A673 (cell line): ENCODE measurements at regions not wholly inside any gene's neighbourhood (a gene's known extent, or its start where the extent isn't known, plus 50 kb on each side); places are given as distances from the start of the nearest gene placed in this dataset.
A peak's percentile ranks its signal among the peaks of the same experiment; 100 is the strongest.

Source experiments
- BruUV-seq: library from RNA; stranded (reverse); fragments of 400-500 nt; replicated peaks from 2 replicates; lab custom pipeline; 2021; lab: Mats Ljungman, UMichigan
- CTCF ChIA-PET: fragments of 300-600 bp; sonication (Branson Sonifier 250); formaldehyde crosslinking; loops from one replicate; lab custom pipeline; 2022; ENCODE audit warnings: antibody characterized with exemption; lab: Charles Lee
- POLR2A ChIA-PET: fragments of 300-600 bp; sonication (Branson Sonifier 250); formaldehyde crosslinking; loops from one replicate; lab custom pipeline; 2022; ENCODE audit warnings: antibody characterized with exemption; ENCODE audit not compliant: low non-redundant PET; lab: Charles Lee
- DNase-seq: peaks from one replicate; pipeline ENCODE4 v3.0.0-alpha.2; 2015; ENCODE audit warnings: low spot score
- H3K27ac ChIP-seq: fragments of 200-600 bp; sonication (generic); 2 replicates; pipeline ENCODE4 v1.5.1; 2016; ENCODE audit warnings: mixed run types, low read depth, mild to moderate bottlenecking, mixed read lengths, antibody characterized with exemption, low read length; ENCODE audit not compliant: poor library complexity, severe bottlenecking
- H3K27me3 ChIP-seq: fragments of 200-600 bp; sonication (generic); replicated peaks from 2 replicates; pipeline ENCODE4 v1.6.1; 2017; ENCODE audit warnings: mixed run types, low read depth, mild to moderate bottlenecking, mixed read lengths, antibody characterized with exemption, low read length; ENCODE audit not compliant: insufficient read depth, poor library complexity
- H3K36me3 ChIP-seq: fragments of 200-600 bp; sonication (generic); 2 replicates; pipeline ENCODE4 v1.6.1; 2016; ENCODE audit warnings: mixed run types, mild to moderate bottlenecking, mixed read lengths, antibody characterized with exemption, low read length; ENCODE audit not compliant: insufficient read depth, poor library complexity, severe bottlenecking
- H3K4me1 ChIP-seq: fragments of 200-600 bp; sonication (generic); 2 replicates; pipeline ENCODE4 v1.6.1; 2017; ENCODE audit warnings: mixed run types, mild to moderate bottlenecking, mixed read lengths, antibody characterized with exemption, low read length; ENCODE audit not compliant: insufficient read depth, poor library complexity, severe bottlenecking
- H3K4me3 ChIP-seq: fragments of 200-600 bp; sonication (generic); 2 replicates; pipeline ENCODE4 v1.5.1; 2016; ENCODE audit warnings: low read depth, mixed run types, mild to moderate bottlenecking, mixed read lengths, low read length; ENCODE audit not compliant: poor library complexity, severe bottlenecking
- H3K9me3 ChIP-seq: fragments of 200-600 bp; sonication (generic); 2 replicates; pipeline ENCODE4 v1.6.1; 2016; ENCODE audit warnings: mixed run types, low read depth, mild to moderate bottlenecking, mixed read lengths, antibody characterized with exemption, low read length; ENCODE audit not compliant: poor library complexity, severe bottlenecking
- EZH2 ChIP-seq: fragments of 200-600 bp; sonication (generic); IDR thresholded peaks from 2 replicates; pipeline ENCODE4 v1.6.1; 2017; ENCODE audit warnings: borderline replicate concordance, low read depth, mild to moderate bottlenecking, mixed read lengths, antibody characterized with exemption, low read length; ENCODE audit not compliant: poor library complexity, severe bottlenecking
- intact Hi-C: fragments of 100-400 bp; cut with micrococcal nuclease; formaldehyde crosslinking; loops from one replicate; pipeline ENCODE4 v1.10.0; 2022; ENCODE audit not compliant: unreplicated experiment
- TF ChIP-seq, protein P1 (sequence below): fragments of 300-800, 200-600 bp; sonication (generic); conservative IDR thresholded peaks from 2 replicates; pipeline ENCODE4 v1.5.1; 2017; ENCODE audit warnings: low read depth, mild to moderate bottlenecking, antibody characterized with exemption, low read length, moderate library complexity, mixed read lengths

- Histone ChIP-seq H3K4me3 (no peak overlapping the region), H3K4me1 (no peaks in the 10 kb centered on the region), H3K9me3 (peaks cover 9% of the 10 kb centered on the region), H3K27me3 (peaks cover 6% of the 10 kb centered on the region), H3K36me3 (no peaks in the 10 kb centered on the region), H3K27ac (no peak overlapping the region)
- DNase-seq: no peak
- CTCF ChIA-PET: no interaction called here
- no TSS peak for BruUV-seq
- TF ChIP-seq EZH2: no peak
- TF ChIP-seq, protein P1, sequence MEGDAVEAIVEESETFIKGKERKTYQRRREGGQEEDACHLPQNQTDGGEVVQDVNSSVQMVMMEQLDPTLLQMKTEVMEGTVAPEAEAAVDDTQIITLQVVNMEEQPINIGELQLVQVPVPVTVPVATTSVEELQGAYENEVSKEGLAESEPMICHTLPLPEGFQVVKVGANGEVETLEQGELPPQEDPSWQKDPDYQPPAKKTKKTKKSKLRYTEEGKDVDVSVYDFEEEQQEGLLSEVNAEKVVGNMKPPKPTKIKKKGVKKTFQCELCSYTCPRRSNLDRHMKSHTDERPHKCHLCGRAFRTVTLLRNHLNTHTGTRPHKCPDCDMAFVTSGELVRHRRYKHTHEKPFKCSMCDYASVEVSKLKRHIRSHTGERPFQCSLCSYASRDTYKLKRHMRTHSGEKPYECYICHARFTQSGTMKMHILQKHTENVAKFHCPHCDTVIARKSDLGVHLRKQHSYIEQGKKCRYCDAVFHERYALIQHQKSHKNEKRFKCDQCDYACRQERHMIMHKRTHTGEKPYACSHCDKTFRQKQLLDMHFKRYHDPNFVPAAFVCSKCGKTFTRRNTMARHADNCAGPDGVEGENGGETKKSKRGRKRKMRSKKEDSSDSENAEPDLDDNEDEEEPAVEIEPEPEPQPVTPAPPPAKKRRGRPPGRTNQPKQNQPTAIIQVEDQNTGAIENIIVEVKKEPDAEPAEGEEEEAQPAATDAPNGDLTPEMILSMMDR: no peak
- POLR2A ChIA-PET: no interaction called here
- intact Hi-C loops: no loop called here
Observed at GRCh38 chr20:40134176-40134575, 554.9 kb downstream of the MAFB start.

DNA sequence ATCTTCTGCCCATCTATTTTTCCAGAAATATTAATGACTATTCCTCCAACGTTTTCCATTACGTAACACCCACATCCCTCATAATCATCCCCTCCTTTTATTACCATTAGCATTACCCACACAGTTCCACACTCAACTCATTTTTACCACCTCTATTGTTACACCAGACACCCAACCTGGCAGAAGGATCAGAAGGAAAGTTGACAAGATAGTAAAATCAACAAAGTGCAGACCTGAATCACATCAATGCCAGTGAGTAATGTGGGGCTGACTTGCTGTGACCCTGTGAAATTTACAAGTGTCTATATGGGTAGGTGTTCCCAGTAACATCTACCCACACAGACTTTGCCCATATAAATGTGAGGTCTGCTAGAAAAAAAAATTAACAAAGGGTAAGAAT, 568.2 kb downstream of the MAFB start:
- TF ChIP-seq EZH2: no peak
- TF ChIP-seq, protein P1: no peak
- no TSS peak for BruUV-seq

GRCh38 chr20:40111282-40111681, 577.8 kb downstream of the MAFB start:
- Histone ChIP-seq H3K27me3 (peaks cover 11% of the 10 kb centered on the region), H3K4me3 (no peak overlapping the region), H3K27ac (no peak overlapping the region), H3K36me3 (no peaks in the 10 kb centered on the region), H3K9me3 (no peaks in the 10 kb centered on the region), H3K4me1 (no peaks in the 10 kb centered on the region)
- peak; percentile 21 for DNase-seq
- intact Hi-C loops: no loop called here
- BruUV-seq: no TSS peak
- ChIA-PET POLR2A (no interaction called here), CTCF (no interaction called here)
- no peak for TF ChIP-seq EZH2
- TF ChIP-seq, protein P1: no peak

More for the DNA sequence above, 568.2 kb downstream of the MAFB start:
- peaks cover 5% of the 10 kb centered on the region for H3K27me3 ChIP-seq
- H3K36me3 ChIP-seq: no peaks in the 10 kb centered on the region
- no peak for DNase-seq
- intact Hi-C loops: no loop called here
- no peaks in the 10 kb centered on the region for H3K9me3 ChIP-seq
- no peaks in the 10 kb centered on the region for H3K4me1 ChIP-seq
- ChIA-PET CTCF (no interaction called here), POLR2A (no interaction called here)
- H3K4me3 ChIP-seq: no peak overlapping the region
- H3K27ac ChIP-seq: no peak overlapping the region
